Muscle of leg (tissue), 3 donors: ENCODE measurements at regions not wholly inside any gene's neighbourhood (a gene's known extent, or its start where the extent isn't known, plus 50 kb on each side); places are given as distances from the start of the nearest gene placed in this dataset.
A peak's percentile ranks its signal among the peaks of the same experiment; 100 is the strongest.
"Not testable (repeated sequence)": the region's sequence is repeated elsewhere in the genome, so short reads cannot be mapped to it uniquely, and the experiment has no call there.

Experiments
- DNase-seq: peaks from one replicate; pipeline ENCODE4 v3.0.0; 2013
- H3K27ac ChIP-seq: one replicate; pipeline ENCODE4 v1.5.1; 2013; ENCODE audit warnings: mild to moderate bottlenecking, low read length, control low read depth
- H3K27me3 ChIP-seq: one replicate; pipeline ENCODE4 v1.6.1; 2013; ENCODE audit warnings: low read length; ENCODE audit not compliant: control insufficient read depth, insufficient read depth
- H3K36me3 ChIP-seq: one replicate; pipeline ENCODE4 v1.6.1; 2013; ENCODE audit warnings: low read length; ENCODE audit not compliant: control insufficient read depth, insufficient read depth
- H3K4me1 ChIP-seq: one replicate; pipeline ENCODE4 v1.6.1; 2013; ENCODE audit warnings: low read length; ENCODE audit not compliant: control insufficient read depth, insufficient read depth
- H3K4me3 ChIP-seq: one replicate; pipeline ENCODE4 v1.5.1; 2013; ENCODE audit warnings: low read length, control low read depth
- H3K9me3 ChIP-seq: replicated peaks from 2 replicates; pipeline ENCODE4 v1.6.1; 2013; ENCODE audit warnings: low read depth, low read length; ENCODE audit not compliant: control insufficient read depth
- WGBS: methylation state at CpG from one replicate; pipeline ENCODE4 v1.1.5; 2013; ENCODE audit warnings: missing lambda C conversion rate; ENCODE audit not compliant: insufficient coverage; 5-methylcytosine and 5-hydroxymethylcytosine counted together

DNA sequence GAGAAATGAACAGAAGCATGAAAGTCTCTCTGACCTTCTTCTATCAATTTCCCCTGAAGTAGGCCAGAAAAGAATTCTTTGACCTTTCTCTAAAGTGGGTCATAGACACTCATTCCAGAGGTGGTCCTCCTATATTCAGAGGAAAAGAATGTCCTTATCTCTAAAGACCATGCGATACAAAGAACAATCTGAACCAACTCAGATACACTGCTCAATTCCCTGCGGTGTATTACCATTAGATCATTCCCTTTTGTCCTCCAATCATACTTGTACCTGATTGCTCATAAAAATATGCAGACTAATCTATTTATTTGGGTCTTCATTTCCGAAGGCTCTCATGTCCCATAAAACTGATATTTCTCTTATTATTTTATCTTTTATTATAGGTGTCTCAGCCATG, 652.4 kb upstream of the CHD1 start:
- WGBS = no CpG with 5 or more reads among the region's 3 CpGs
- not testable (repeated sequence) for DNase-seq, H3K27ac ChIP-seq, H3K36me3 ChIP-seq, H3K4me3 ChIP-seq, H3K27me3 ChIP-seq, H3K9me3 ChIP-seq, H3K4me1 ChIP-seq

DNA sequence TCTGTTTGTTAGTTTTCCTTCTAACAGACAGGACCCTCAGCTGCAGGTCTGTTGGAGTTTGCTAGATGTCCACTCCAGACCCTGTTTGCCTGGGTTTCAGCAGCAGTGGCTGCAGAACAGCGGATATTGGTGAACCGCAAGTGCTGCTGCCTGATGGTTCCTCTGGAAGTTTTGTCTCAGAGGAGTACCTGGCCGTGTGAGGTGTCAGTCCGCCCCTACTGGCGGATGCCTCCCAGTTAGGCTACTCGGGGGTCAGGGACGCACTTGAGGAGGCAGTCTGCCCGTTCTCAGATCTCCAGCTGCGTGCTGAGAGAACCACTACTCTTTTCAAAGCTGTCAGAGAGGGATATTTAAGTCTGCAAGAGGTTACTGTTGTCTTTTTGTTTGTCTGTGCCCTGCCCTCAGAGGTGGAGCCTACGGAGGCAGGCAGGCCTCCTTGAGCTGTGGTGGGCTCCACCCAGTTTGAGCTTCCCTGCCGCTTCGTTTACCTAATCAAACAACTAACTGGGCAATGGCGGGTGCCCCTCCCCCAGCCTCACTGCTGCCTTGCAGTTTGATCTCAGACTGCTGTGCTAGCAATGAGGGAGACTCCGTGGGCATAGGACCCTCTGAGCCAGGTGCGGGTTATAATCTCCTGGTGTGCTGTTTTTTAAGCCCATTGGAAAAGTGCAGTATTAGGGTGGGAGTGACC, 634.3 kb upstream of the CHD1 start:
- H3K36me3 ChIP-seq, H3K4me1 ChIP-seq, H3K27ac ChIP-seq, H3K27me3 ChIP-seq, DNase-seq, H3K9me3 ChIP-seq, H3K4me3 ChIP-seq: not testable (repeated sequence)
- WGBS = 83% methylated on average over 7 of the region's 15 CpGs

- no peak for DNase-seq
- WGBS = no CpG with 5 or more reads among the region's 1 CpG
- no peak overlapping the region for H3K4me3 ChIP-seq
- no peaks in the 10 kb centered on the region for H3K4me1 ChIP-seq
- H3K27me3 ChIP-seq = no peaks in the 10 kb centered on the region
- H3K27ac ChIP-seq = no peak overlapping the region
- no peaks in the 10 kb centered on the region for H3K36me3 ChIP-seq
- H3K9me3 ChIP-seq = no peaks in the 10 kb centered on the region
Measured at GRCh38 chr5:99553211-99553810, 624.5 kb upstream of the CHD1 start.

DNA sequence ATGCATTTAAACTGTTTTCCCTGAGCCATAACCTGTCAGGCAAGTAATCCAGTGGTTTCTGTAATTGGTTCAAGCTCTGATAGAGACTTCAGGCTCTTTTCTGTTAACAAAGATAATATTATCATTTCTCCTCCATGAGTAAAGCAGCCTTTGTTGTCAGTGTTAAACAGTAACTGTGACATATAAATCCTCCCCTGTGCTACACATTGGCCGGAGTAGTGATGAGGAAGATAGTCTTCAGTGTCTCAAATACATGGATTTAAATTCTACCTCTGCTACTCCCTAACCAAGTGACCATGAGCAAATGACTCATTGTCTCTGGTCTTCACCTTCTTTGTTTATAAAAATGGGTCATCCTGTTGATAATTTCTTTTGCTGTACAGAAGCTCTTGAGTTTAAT, 615.5 kb upstream of the CHD1 start:
- no peak for DNase-seq
- no peaks in the 10 kb centered on the region for H3K4me1 ChIP-seq
- no peak overlapping the region for H3K27ac ChIP-seq
- no peaks in the 10 kb centered on the region for H3K36me3 ChIP-seq
- no CpG with 5 or more reads among the region's 1 CpG for WGBS
- H3K4me3 ChIP-seq = no peak overlapping the region
- H3K27me3 ChIP-seq = no peaks in the 10 kb centered on the region
- no peaks in the 10 kb centered on the region for H3K9me3 ChIP-seq

GRCh38 chr5:99543841-99544240, 615.0 kb upstream of the CHD1 start:
- DNase-seq = peak; percentile 5
- no CpG with 5 or more reads among the region's 4 CpGs for WGBS

GRCh38 chr5:99534241-99534640, 605.4 kb upstream of the CHD1 start:
- not testable (repeated sequence) for DNase-seq, H3K4me3 ChIP-seq, H3K4me1 ChIP-seq, H3K27me3 ChIP-seq, H3K9me3 ChIP-seq, H3K27ac ChIP-seq, H3K36me3 ChIP-seq
- 93% methylated on average over 4 of the region's 13 CpGs for WGBS

More at GRCh38 chr5:99543841-99544240, 615.0 kb upstream of the CHD1 start:
- Histone ChIP-seq H3K4me1 (no peaks in the 10 kb centered on the region), H3K36me3 (no peaks in the 10 kb centered on the region), H3K4me3 (no peak overlapping the region), H3K9me3 (no peaks in the 10 kb centered on the region), H3K27ac (no peak overlapping the region), H3K27me3 (no peaks in the 10 kb centered on the region)

DNA sequence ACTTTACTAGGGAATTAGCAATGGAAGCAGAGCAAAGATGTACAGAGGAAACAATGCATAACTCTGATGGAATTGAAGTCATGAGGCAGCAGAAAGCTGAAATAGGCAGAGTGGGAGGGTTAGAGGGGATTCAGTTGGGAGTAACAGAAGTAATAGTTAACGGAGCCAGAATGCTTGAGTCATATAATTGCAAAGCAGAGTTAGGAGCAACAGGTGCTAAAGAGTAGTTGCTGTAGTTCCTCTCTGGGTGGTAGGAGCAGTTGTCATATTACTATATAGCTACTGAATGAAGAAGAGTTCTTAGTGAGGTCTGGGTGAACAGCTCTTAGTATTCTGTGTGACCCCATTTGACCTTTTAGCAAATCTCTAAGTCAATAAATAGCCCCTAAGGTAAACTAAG, 592.9 kb upstream of the CHD1 start:
- peak; percentile 23 for DNase-seq
- not testable (repeated sequence) for H3K4me3 ChIP-seq, H3K27me3 ChIP-seq, H3K9me3 ChIP-seq, H3K4me1 ChIP-seq, H3K27ac ChIP-seq, H3K36me3 ChIP-seq
- no CpG with 5 or more reads among the region's 1 CpG for WGBS

DNA sequence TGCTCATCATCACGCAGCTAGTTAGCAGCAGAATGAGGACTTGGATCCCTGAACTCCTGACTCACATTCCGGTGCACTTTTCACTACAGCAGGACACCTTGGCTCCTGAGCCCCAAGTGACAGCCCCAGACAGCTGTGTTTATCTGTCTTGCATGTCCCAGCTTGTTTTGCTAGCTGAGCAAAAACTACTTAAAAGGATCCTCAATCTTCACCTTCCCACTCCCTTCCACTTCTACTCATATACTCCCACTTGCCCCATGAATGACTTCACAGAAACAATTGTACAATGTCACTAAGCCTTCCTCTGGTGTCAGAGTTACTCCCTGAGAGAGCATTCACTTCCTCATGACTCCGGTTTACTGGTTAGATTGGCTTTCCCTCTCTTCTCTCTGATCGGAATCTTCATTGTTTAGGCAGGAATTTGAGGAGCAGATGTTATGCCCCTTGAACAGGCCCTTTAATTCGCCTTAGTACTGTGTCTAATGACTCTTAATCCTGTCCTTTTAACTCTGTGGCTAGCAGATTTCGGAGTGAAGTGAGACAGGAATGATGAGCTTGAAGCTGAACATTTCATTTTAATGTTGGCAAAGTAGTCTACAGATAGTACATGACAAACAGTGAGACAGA, 587.2 kb upstream of the CHD1 start:
- H3K27me3 ChIP-seq, H3K4me3 ChIP-seq, H3K9me3 ChIP-seq, H3K27ac ChIP-seq, H3K36me3 ChIP-seq, H3K4me1 ChIP-seq: not testable (repeated sequence)
- peak; percentile 37 for DNase-seq
- no CpG with 5 or more reads among the region's 6 CpGs for WGBS

GRCh38 chr5:99510237-99510866, 581.5 kb upstream of the CHD1 start:
- H3K4me1 ChIP-seq, H3K9me3 ChIP-seq, H3K4me3 ChIP-seq, H3K27me3 ChIP-seq, H3K27ac ChIP-seq, DNase-seq, H3K36me3 ChIP-seq: not testable (repeated sequence)
- WGBS = no CpG with 5 or more reads among the region's 1 CpG

DNA sequence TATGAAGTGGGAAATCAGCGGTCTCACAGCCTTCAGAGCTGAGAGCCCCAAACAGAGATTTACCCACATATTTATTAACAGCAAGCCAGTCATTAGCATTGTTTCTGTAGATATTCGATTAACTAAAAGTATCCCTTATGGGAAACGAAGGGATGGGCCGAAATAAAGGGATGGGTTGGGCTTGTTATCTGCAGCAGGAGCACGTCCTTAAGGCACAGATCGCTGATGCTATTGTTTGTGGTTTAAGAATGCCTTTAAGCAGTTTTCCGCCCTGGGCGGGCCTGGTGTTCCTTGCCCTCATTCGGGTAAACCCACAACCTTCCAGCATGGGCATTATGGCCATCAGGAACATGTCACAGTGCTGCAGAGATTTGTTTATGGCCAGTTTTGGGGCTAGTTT, 580.3 kb upstream of the CHD1 start:
- WGBS = 100% methylated on average over 1 of the region's 9 CpGs
- H3K36me3 ChIP-seq, H3K27ac ChIP-seq, H3K27me3 ChIP-seq, H3K4me1 ChIP-seq, DNase-seq, H3K4me3 ChIP-seq, H3K9me3 ChIP-seq: not testable (repeated sequence)
